ENCODE measurements at regions not wholly inside any gene's neighbourhood (a gene's known extent, or its start where the extent isn't known, plus 50 kb on each side); places are given as distances from the start of the nearest gene placed in this dataset.

GRCh38 chr13:109611912-109612691, 174.3 kb downstream of the IRS2 start:
- Histone ChIP-seq H3K27me3 (ENCODE audit: control insufficient read depth, extremely low read depth, insufficient read depth, low read length) (no peaks in the 10 kb centered on the region), H3K27ac (ENCODE audit: control insufficient read depth, insufficient read depth, low read length) (no peak overlapping the region), H4K20me1 (ENCODE audit: control insufficient read depth, extremely low read depth, insufficient read depth, low read length) (no peaks in the 10 kb centered on the region), H2AFZ (ENCODE audit: control insufficient read depth, low read length) (no peak overlapping the region), H3K9ac (ENCODE audit: control insufficient read depth, extremely low read depth, insufficient read depth, low read length) (no peak overlapping the region), H3K4me3 (ENCODE audit: control insufficient read depth in 2 of 3, extremely low read depth in 1 of 3, insufficient read depth in 2 of 3, low read depth in 1 of 3, low read length in 3 of 3) (no peak overlapping the region), H3K36me3 (ENCODE audit: control insufficient read depth in 2 of 2, extremely low read depth in 1 of 2, insufficient read depth in 2 of 2, low read length in 2 of 2) (no peaks in the 10 kb centered on the region), H3K4me1 (ENCODE audit: control insufficient read depth, extremely low read depth, insufficient read depth, low read length) (no peaks in the 10 kb centered on the region), H3K4me2 (ENCODE audit: control insufficient read depth, extremely low read depth, insufficient read depth, low read depth, low read length) (no peak overlapping the region), H3K79me2 (ENCODE audit: control insufficient read depth, insufficient read depth, low read length) (no peaks in the 10 kb centered on the region), H3K9me3 (ENCODE audit: control insufficient read depth, low read depth, low read length) (no peaks in the 10 kb centered on the region), H3K9me1 (ENCODE audit: control insufficient read depth, extremely low read depth, insufficient read depth, low read length) (no peaks in the 10 kb centered on the region)
- FAIRE-seq (no peak), DNase-seq (ENCODE audit: low read depth, low spot score) (no peak)
- dilution Hi-C loops (cut with MboI; ENCODE audit: extremely low pct_ligation_motif_present, low sequenced_read_pairs), result no loop called here
- no peak for TF ChIP-seq EZH2 (IDR thresholded peaks at IDR 0.05; ENCODE audit: low read length)
- TF ChIP-seq CTCF (optimal IDR thresholded peaks at IDR 0.05 in 1 of 3, IDR thresholded peaks at IDR 0.05 in 1 of 3, conservative IDR thresholded peaks at IDR 0.05 in 1 of 3; ENCODE audit: extremely low read depth in 1 of 3, insufficient read depth in 2 of 3, low read length in 3 of 3), result no peak

- Histone ChIP-seq H3K36me3 (ENCODE audit: control insufficient read depth in 2 of 2, extremely low read depth in 1 of 2, insufficient read depth in 2 of 2, low read length in 2 of 2) (no peaks in the 10 kb centered on the region), H3K27ac (ENCODE audit: control insufficient read depth, insufficient read depth, low read length) (no peak overlapping the region), H3K4me3 (ENCODE audit: control insufficient read depth in 2 of 3, extremely low read depth in 1 of 3, insufficient read depth in 2 of 3, low read depth in 1 of 3, low read length in 3 of 3) (no peak overlapping the region), H4K20me1 (ENCODE audit: control insufficient read depth, extremely low read depth, insufficient read depth, low read length) (no peaks in the 10 kb centered on the region), H3K9ac (ENCODE audit: control insufficient read depth, extremely low read depth, insufficient read depth, low read length) (no peak overlapping the region), H3K4me1 (ENCODE audit: control insufficient read depth, extremely low read depth, insufficient read depth, low read length) (no peaks in the 10 kb centered on the region), H3K4me2 (ENCODE audit: control insufficient read depth, extremely low read depth, insufficient read depth, low read depth, low read length) (no peak overlapping the region), H3K9me1 (ENCODE audit: control insufficient read depth, extremely low read depth, insufficient read depth, low read length) (no peaks in the 10 kb centered on the region), H3K27me3 (ENCODE audit: control insufficient read depth, extremely low read depth, insufficient read depth, low read length) (no peaks in the 10 kb centered on the region), H2AFZ (ENCODE audit: control insufficient read depth, low read length) (no peak overlapping the region), H3K79me2 (ENCODE audit: control insufficient read depth, insufficient read depth, low read length) (no peaks in the 10 kb centered on the region), H3K9me3 (ENCODE audit: control insufficient read depth, low read depth, low read length) (no peaks in the 10 kb centered on the region)
- FAIRE-seq (no peak), DNase-seq (ENCODE audit: low read depth, low spot score) (no peak)
- dilution Hi-C loops (cut with MboI; ENCODE audit: extremely low pct_ligation_motif_present, low sequenced_read_pairs), result no loop called here
- TF ChIP-seq EZH2 (IDR thresholded peaks at IDR 0.05; ENCODE audit: low read length) (no peak), CTCF (optimal IDR thresholded peaks at IDR 0.05 in 1 of 3, IDR thresholded peaks at IDR 0.05 in 1 of 3, conservative IDR thresholded peaks at IDR 0.05 in 1 of 3; ENCODE audit: extremely low read depth in 1 of 3, insufficient read depth in 2 of 3, low read length in 3 of 3) (peak; percentile 36 to 69 (median 65))
Observed at GRCh38 chr13:109610517-109610916, 175.9 kb downstream of the IRS2 start.
